Left ventricle myocardium inferior (tissue), 1 donor: ENCODE measurements at regions not wholly inside any gene's neighbourhood (a gene's known extent, or its start where the extent isn't known, plus 50 kb on each side); places are given as distances from the start of the nearest gene placed in this dataset.

Experiments used
- DNase-seq: peaks from one replicate; pipeline ENCODE4 v3.0.0-alpha.2; 2020
- H3K27ac ChIP-seq: fragments of 200-600 bp; replicated peaks from 2 replicates; pipeline ENCODE4 v1.8.0; 2021
- H3K27me3 ChIP-seq: fragments of 200-600 bp; 2 replicates; pipeline ENCODE4 v1.8.0; 2021; ENCODE audit warnings: low read depth
- H3K36me3 ChIP-seq: fragments of 200-600 bp; 2 replicates; pipeline ENCODE4 v1.8.0; 2021
- H3K4me1 ChIP-seq: fragments of 200-600 bp; 2 replicates; pipeline ENCODE4 v1.8.0; 2021
- H3K4me3 ChIP-seq: fragments of 200-600 bp; 2 replicates; pipeline ENCODE4 v1.8.0; 2021; ENCODE audit warnings: mild to moderate bottlenecking, moderate library complexity
- H3K9me3 ChIP-seq: fragments of 200-600 bp; replicated peaks from 2 replicates; pipeline ENCODE4 v1.8.0; 2021
- intact Hi-C: fragments of 100-400 bp; cut with micrococcal nuclease; formaldehyde crosslinking; loops from one replicate; pipeline ENCODE4 v1.11.0; 2022
- TF ChIP-seq, protein P1 (sequence below): fragments of 200-600 bp; IDR thresholded peaks from 2 replicates; pipeline ENCODE4 v1.8.0; 2021; ENCODE audit warnings: antibody characterized with exemption, mild to moderate bottlenecking, borderline replicate concordance
- donor health status: DM: no; HTN: yes; CAD: no; lungs with severe emphysema.

- intact Hi-C loops: no loop called here
Observed at GRCh38 chr17:51347851-51348584, 87.7 kb downstream of the UTP18 start.

DNA sequence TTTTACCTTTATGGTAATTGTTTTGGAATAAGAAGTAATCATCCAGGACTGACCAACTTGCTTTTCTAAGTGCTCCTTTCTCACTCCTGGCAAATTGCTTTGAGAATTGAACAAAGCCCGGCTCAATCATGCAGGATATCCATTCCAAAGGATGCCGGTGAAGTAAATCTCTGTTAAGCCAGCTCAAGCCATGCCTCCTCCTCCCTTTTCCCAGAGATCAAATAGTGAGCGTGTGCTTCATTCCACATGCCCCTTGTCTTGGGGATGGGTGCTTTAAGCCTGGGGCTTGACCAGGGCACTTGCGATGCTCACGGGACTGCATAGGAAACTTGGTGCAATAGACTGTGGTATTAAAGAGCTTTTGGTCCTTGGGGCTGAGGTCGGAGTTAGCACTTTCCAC, 90.7 kb downstream of the UTP18 start:
- H3K27me3 ChIP-seq: peaks cover 62% of the 10 kb centered on the region
- TF ChIP-seq, protein P1, sequence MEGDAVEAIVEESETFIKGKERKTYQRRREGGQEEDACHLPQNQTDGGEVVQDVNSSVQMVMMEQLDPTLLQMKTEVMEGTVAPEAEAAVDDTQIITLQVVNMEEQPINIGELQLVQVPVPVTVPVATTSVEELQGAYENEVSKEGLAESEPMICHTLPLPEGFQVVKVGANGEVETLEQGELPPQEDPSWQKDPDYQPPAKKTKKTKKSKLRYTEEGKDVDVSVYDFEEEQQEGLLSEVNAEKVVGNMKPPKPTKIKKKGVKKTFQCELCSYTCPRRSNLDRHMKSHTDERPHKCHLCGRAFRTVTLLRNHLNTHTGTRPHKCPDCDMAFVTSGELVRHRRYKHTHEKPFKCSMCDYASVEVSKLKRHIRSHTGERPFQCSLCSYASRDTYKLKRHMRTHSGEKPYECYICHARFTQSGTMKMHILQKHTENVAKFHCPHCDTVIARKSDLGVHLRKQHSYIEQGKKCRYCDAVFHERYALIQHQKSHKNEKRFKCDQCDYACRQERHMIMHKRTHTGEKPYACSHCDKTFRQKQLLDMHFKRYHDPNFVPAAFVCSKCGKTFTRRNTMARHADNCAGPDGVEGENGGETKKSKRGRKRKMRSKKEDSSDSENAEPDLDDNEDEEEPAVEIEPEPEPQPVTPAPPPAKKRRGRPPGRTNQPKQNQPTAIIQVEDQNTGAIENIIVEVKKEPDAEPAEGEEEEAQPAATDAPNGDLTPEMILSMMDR: no peak
- no peaks in the 10 kb centered on the region for H3K4me1 ChIP-seq
- intact Hi-C loops: no loop called here
- H3K27ac ChIP-seq: no peak overlapping the region
- H3K36me3 ChIP-seq: no peaks in the 10 kb centered on the region
- H3K9me3 ChIP-seq: no peaks in the 10 kb centered on the region
- H3K4me3 ChIP-seq: no peak overlapping the region
- no peak for DNase-seq

More at GRCh38 chr17:51347851-51348584, 87.7 kb downstream of the UTP18 start:
- Histone ChIP-seq H3K36me3 (no peaks in the 10 kb centered on the region), H3K4me3 (no peak overlapping the region), H3K27me3 (peaks cover 37% of the 10 kb centered on the region), H3K27ac (no peak overlapping the region), H3K9me3 (no peaks in the 10 kb centered on the region), H3K4me1 (no peaks in the 10 kb centered on the region)
- TF ChIP-seq, protein P1: no peak
- no peak for DNase-seq

DNA sequence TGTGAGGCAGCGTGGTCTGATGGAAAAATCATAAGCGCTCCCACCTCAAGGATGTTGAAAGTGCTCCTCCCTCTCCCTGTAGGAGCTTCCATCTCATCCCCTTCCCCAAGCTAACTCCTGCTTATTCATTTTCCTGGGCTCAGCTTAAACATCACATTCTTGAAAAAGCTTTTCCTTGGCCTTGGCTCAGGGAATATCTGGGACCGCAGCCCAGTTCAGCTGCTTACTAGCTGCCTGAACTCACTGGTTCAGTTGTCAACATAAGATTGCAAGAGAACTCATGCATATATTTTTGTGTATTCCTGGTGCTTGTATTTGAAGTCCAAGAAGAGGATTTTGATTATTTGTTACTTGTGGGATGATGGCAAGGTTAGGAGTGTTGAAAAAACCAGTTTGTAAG, 91.5 kb downstream of the UTP18 start:
- Histone ChIP-seq H3K4me3 (no peak overlapping the region), H3K4me1 (no peaks in the 10 kb centered on the region), H3K36me3 (no peaks in the 10 kb centered on the region), H3K9me3 (no peaks in the 10 kb centered on the region), H3K27me3 (peaks cover 66% of the 10 kb centered on the region), H3K27ac (no peak overlapping the region)
- peak; percentile 18 for DNase-seq
- TF ChIP-seq, protein P1: no peak
- intact Hi-C loops: no loop called here

GRCh38 chr17:51352798-51353197, 92.5 kb downstream of the UTP18 start:
- Histone ChIP-seq H3K9me3 (no peaks in the 10 kb centered on the region), H3K4me1 (no peaks in the 10 kb centered on the region), H3K36me3 (no peaks in the 10 kb centered on the region), H3K27ac (no peak overlapping the region), H3K4me3 (no peak overlapping the region), H3K27me3 (peaks cover 72% of the 10 kb centered on the region)
- TF ChIP-seq, protein P1: no peak
- intact Hi-C loops: no loop called here
- DNase-seq: no peak

DNA sequence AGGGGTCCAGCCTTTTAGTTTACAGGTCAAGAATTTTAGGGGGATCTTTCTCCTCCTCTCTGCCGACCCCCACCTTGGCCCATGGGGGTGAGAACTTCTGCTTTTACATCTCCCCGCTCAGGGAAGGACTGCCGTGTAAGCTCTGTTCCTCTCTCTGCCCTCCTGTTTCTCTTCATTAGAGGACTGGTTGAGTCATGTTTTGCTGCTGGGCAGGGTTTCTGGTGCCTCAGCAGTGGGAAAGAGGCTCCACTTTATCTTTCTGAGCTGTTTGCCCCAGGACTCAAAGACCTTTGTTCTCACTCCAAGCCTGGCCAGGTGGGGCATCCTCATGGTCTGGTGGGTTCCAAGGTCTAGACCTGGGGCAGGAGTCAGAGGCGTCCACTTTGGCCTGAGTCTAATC, 93.0 kb downstream of the UTP18 start:
- TF ChIP-seq, protein P1: no peak
- H3K4me1 ChIP-seq: no peaks in the 10 kb centered on the region
- peaks cover 75% of the 10 kb centered on the region for H3K27me3 ChIP-seq
- no peak for DNase-seq
- intact Hi-C loops: no loop called here
- H3K27ac ChIP-seq: no peak overlapping the region
- H3K36me3 ChIP-seq: no peaks in the 10 kb centered on the region
- H3K9me3 ChIP-seq: no peaks in the 10 kb centered on the region
- no peak overlapping the region for H3K4me3 ChIP-seq
